Uterus (tissue), 2 donors: ENCODE measurements at regions not wholly inside any gene's neighbourhood (a gene's known extent, or its start where the extent isn't known, plus 50 kb on each side); places are given as distances from the start of the nearest gene placed in this dataset.

ENCODE experiments used
- POLR2A ChIP-seq, 2 donors: fragments of 450-650 bp; IDR thresholded peaks; one replicate each; pipeline ENCODE4 v1.6.1; 2016; ENCODE audit warnings: antibody characterized with exemption in 2 of 2, mild to moderate bottlenecking in 1 of 2, moderate library complexity in 1 of 2
- TF ChIP-seq, protein P1 (sequence below), 4 experiments: fragments of 200-600 bp in 2 of 4; fragments of 450-650 bp in 2 of 4; sonication (generic) in 2 of 4; IDR thresholded peaks; one replicate each; pipeline ENCODE4 v1.5.1; 2016 to 2019; ENCODE audit warnings: antibody characterized with exemption in 4 of 4, mild to moderate bottlenecking in 2 of 4, moderate library complexity in 1 of 4

GRCh38 chr12:98058838-98059237 is 456.6 kb upstream of the TMPO start:
- TF ChIP-seq, protein P1, sequence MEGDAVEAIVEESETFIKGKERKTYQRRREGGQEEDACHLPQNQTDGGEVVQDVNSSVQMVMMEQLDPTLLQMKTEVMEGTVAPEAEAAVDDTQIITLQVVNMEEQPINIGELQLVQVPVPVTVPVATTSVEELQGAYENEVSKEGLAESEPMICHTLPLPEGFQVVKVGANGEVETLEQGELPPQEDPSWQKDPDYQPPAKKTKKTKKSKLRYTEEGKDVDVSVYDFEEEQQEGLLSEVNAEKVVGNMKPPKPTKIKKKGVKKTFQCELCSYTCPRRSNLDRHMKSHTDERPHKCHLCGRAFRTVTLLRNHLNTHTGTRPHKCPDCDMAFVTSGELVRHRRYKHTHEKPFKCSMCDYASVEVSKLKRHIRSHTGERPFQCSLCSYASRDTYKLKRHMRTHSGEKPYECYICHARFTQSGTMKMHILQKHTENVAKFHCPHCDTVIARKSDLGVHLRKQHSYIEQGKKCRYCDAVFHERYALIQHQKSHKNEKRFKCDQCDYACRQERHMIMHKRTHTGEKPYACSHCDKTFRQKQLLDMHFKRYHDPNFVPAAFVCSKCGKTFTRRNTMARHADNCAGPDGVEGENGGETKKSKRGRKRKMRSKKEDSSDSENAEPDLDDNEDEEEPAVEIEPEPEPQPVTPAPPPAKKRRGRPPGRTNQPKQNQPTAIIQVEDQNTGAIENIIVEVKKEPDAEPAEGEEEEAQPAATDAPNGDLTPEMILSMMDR (IDR thresholded peaks at IDR 0.05): no peak
- TF ChIP-seq POLR2A (IDR thresholded peaks at IDR 0.05): no peak
